HG03103 (cell line): ENCODE measurements at regions not wholly inside any gene's neighbourhood (a gene's known extent, or its start where the extent isn't known, plus 50 kb on each side); places are given as distances from the start of the nearest gene placed in this dataset.
"Not testable (repeated sequence)": the region's sequence is repeated elsewhere in the genome, so short reads cannot be mapped to it uniquely, and the experiment has no call there.

Source experiments
- ATAC-seq: cut with Tn5 transposase; IDR thresholded peaks from one replicate; pipeline ENCODE4 v1.9.1; 2021; ENCODE audit warnings: low read depth; ENCODE audit not compliant: unreplicated experiment

DNA sequence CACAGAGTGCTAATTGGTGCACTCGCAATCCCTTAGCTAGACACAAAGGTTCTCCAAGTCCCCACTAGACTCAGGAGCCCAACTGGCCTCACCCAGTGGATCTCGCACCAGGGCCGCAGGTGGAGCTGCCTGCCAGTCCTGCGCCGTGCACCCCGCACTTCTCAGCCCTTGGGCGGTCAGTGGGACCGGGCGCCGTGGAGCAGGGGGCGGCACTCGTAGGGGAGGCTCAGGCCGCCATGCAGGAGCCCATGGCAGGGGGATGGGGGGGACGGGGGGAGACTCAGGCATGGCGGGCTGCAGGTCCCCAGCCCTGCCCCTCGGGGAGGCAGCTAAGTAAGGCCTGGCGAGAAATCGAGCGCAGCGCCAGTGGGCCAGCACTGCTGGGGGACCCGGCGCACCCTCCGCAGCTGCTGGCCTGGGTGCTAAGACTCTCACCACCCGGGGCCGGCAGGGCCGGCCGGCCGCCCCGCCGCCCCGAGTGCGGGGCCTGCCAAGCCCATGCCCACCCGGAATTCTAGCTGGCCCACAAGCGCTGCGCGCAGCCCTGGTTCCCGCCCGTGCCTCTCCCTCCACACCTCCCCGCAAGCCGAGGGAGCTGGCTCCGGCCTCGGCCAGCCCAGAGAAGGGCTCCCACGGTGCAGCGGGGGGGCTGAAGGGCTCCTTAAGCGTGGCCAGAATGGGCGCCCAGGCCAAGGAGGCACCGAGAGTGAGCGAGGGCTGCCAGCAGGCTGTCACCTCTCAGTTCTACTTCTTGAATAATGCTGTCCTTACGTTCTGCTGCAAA, 258.2 kb downstream of the GALC start:
- not testable (repeated sequence) for ATAC-seq

DNA sequence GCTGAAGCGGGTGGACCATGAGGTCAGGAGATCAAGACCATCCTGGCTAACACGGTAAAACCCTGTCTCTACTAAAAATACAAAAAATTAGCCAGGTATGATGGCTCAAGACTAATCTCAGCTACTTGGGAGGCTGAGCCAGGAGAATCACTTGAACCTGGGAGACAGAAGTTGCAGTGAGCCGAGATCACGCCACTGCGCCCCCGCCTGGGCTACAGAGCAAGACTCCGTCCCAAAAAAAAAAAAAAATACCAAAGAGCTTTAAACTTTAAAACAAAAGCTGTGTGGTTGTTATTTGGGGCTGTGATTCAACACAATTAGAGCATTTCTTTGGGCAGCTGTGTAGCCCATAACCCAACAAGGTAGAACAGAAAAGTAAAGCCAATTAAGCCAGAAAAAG, 259.9 kb downstream of the GALC start:
- ATAC-seq = not testable (repeated sequence)

DNA sequence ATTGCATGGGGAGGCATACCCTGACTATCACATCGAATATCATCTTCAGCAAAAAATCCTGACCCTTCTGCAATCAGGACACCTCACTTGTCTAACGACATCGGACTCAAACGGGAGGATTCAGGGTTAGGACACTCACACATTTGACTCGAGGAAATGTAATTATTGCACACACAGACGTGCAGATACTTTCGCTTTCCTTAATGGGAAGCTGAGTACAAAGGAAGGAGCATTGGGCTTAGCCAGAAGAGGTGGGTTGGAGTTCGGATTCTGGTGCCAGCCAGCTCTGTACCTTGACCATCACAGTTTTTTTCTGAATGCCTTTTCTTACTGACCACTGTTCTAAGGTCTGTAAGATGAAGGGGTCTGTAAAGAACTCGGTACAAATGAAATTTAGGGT, 260.4 kb downstream of the GALC start:
- no peak for ATAC-seq

DNA sequence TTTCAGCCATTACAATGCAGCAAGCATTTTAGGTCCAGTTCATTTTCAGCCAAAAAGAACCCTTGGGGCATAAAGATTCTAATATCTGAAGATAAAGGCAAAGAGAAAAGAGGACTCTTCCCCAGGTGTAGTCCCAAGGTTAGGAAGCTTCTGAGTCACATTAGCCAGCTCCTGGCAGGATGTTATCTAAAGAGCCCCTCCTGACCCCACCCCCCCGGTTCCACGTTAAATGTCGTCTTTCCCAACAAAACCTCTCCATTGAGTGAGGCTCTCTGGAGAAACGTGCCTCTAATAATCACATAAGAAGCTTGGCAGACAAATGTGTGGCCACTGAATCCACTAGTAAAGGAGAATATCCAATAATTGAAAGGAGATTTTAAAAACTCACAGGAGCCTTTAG, 267.7 kb downstream of the GALC start:
- no peak for ATAC-seq

DNA sequence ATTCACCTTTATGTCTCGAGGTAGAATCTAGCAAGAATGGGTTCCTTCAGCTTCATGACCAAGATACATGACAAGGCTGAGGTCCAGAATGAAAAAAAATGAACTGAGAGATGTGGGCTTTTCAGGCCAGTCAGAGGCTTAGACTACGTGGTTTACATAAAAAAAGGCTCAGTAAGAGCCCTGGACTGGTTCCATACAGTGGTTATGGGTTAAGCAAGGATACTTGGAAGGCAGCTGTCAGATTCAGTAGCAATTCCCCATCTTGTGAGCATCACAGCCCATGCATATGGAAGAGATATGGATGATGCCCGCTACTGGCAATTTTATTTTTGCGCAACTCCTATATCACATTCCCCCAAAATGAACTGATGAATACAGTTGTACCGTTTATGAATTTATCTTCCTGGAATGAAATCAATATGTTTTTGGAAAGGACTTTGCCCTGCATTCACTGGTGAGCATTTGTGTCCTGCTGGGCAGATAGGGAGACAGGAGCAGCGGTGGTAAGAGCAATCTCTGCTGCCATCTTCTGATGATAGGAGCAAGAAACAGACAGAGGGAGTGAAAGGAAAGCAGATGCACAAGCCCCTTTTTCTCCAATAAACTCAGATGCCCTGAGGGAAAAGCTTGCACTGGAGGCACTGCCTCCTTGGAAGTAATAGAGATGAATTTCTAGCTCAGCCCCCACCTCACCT, 280.4 kb downstream of the GALC start:
- no peak for ATAC-seq

DNA sequence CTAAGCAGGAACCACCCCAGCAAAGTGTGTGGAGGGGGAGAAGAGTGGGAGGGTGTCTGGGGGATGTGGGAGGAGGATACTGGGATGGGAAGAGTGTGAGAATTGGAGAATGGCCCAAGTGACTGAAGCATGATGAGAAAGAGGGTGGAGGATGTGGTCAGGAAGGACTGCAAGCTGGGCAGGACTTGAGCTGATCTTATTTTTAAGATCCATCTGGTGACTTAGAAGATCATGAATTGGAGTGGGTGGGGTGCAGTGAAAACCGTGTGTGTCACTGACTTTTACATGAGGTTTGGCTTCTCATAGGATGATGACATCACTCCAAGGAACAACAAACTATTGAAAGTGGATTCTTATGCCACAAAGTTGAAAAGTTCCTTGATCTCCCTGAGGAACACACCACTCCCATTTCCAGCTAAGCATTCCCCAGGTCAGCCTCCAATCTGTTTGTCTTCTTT, 287.5 kb downstream of the GALC start:
- no peak for ATAC-seq

DNA sequence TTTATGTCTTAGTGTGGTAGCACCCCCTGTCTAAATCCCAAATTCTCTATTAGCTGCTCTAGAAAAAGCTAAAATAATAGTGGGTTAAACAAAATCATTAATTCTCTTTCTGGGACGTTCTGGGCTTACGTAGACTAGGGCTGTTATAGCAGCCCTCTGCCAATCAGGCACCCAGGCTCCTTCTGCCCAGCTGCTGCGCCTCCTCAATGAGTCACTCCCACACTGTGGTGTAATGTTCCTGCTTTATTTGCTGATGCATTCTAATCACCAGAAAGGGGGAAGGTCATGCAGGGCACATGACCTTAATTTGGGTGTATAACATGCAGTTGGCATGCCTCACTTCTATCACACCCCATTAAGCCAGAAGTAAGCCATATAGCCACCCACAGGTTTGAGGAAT, 294.5 kb downstream of the GALC start:
- no peak for ATAC-seq

DNA sequence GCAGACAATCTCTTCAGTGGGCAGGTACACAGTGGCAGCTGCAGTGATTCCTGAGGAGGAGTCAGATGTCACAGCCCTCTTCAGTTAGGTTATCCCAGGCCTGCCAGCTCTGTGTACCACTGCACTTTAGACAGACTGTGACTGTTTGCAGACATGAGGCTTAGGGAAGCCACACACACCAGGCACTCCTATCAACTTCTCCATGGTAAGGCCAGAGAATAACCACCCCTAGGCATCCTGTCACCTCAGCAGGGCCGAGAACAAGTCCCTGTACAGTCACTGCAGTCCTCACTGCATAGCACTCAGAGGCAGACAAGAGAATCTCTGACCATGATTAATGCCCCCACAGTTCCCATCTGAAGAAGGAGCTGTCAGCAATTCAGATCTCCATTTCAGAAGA, 296.5 kb downstream of the GALC start:
- no peak for ATAC-seq

DNA sequence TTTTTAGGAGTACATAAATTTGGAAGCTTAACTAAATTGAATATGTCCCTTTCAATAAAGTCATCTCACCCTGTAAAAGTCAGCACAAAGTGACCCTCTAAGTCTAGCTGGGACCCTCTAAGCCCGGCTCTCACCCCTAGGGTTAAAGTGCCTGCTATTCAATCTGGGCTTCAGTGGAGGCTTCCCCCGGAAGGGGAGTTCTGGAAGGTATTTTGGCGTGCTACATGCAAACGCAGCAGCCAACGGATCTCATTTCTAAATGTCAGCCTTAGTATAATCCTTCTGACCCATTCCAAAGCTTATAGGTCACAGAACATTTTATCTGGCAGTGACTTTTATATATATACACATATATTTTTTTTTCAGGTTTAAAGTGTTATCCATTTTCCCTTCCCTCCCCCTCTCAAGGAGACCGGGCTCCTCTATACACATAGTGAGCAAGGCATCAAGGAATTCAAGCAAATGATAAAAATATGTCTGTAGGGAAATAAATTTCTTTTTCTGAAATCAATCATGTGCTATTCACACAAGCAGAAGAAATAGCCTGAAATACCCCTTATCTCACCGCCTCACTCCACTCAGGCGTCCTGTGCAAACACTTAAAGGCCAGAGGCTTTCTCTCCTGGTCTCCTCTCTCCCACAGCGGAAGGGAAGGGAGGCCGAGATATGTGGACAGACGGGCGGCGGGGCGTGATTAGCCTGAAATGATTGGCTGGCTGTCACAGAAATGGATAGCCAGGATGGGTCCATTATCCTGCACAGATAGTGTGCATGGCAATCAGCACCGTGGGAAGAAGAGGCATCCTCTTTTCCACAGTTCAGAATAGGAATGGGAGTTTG, 301.7 kb downstream of the GALC start:
- ATAC-seq = no peak

DNA sequence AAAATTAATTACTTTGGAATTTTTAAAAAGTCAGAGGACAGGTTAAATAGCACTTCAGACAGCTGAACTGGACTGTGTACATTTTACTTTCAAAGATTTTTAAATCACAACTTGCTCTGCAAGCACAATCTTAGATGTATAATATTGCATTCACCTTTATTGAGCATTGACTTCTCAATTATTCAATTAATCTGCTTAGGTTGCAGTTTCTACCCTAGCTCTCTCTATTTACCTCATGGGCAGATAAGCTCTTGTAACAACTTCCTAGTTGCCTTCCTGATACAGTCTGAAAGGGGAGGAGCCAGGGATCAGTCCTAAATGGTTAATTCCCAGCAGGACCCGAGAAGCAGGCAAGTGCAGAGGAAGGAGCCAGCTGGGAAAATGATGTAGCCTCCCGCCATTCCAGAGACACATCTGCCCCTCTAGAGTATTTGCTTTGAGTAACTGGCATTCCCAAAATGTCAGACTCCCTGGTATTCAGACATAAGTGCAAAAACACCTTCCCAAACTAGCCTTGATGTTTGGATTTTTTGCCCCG, 302.8 kb downstream of the GALC start:
- ATAC-seq = no peak

DNA sequence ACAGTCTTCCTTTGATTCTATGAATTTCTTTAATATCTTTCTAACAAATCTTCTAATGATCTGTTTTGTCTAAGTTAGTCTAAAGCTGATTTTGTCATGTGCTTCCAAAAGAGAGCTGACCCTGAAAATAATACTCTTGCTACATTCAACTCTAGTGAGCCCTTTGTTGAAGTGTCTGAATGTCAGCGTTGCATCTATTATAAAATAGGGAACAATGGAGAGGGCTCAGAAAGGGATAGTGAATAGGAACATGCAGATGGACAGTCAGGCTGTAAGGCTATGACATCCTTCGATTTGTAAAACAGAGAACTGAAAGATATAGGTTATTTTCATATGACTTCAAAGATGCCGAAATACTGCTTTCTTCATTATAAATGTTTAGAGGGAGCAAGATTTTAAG, 304.5 kb downstream of the GALC start:
- no peak for ATAC-seq

DNA sequence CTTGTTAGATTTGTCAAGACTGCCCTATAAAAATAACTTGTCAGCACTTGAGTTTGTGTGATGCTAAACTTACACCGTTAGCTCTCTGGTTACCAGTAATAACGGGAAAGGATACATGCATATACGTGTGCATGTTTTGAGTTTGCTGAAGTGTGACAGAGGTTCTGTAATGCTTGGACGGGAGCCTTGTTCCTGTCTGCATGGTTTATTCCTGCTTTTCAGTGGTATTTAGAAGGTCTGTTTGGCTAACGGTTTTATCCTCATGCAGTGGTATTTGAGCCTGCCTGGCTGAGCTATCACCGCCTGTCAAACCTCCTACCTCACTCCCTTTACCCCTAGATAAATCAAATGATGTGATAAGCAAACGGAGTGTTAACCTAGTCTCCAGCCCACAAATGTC, 305.6 kb downstream of the GALC start:
- no peak for ATAC-seq

DNA sequence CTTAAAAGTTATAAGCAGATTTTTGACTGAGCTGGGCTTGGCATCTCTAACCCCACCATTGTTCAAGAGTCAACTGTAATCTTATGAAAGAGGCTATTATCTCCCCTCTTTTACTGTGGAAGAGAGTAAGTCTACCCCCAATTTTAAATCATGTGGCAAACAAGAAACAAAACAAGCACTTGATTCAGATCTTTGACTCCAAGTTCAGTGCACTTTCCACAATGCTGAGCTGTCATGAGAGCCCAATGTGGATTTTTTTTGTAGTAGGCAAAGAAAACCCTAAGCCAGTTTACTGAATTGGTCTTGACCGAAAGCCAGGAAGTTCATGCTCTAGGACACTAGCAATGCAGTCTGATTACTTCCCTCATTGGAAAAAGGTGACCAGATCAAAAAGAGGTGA, 306.2 kb downstream of the GALC start:
- ATAC-seq = no peak

DNA sequence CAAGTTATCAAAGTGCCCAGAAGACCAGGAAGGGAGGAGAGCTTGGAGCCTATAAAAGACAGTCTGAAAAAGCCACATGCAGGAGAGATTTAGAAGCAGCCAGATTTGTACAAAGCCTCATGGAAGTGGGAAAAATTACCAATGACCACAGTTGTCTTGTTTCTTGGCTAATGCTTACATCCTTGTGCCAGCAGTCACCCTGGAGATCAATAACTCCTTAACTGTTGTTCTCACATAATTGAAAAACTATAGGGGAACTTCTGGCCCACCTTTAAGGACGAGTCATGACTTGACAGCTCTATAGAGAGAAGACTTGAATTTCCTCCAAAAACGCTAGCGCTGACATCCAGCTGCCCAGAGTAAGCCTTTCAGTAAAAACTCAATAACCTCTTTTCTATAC, 313.1 kb downstream of the GALC start:
- no peak for ATAC-seq

DNA sequence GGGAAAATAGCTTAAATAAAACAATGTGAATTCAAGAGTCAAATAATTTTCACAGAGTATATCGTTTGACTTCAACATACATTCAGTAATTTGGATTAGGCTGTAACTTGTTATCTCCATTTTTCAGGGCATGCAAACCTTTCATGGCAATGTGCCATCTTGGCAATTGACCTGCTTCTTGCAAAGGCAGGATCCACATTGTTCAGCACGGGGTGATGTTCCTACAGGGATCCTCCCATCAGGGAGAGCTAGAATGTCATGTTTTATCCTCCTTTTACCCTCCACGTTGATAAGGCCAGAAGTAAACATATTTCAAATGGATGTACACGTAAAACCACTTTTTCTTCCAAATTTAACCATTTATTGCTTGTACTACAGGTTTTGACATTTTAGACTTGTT, 314.4 kb downstream of the GALC start:
- no peak for ATAC-seq

DNA sequence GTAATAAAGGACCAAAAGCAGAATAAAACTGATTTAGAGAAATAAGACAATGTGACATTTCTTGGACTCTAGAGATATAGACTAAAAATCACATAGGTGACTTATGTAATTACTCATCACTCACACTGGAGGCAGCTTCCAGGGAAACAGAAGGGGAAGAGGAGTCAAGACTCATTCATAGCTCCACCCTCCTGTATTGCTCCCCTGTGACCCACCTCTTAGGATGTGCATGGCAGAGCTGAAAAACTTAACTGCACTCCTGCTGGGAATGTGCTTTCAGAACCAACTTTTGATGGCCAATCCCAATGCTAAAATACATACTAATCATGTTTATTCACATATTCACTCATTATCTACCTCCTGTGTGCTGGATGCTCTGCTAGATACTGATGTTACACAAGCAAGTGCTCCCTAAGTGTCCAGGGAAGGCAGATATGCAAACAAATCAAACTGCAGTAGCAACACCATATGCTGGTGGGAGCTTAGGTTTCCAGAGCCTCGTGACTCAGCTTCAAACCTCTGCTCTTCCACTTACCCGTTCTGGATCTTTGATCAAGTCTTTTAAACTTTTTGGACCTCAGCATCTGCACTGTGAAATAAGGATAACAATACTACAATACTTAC, 316.1 kb downstream of the GALC start:
- no peak for ATAC-seq

DNA sequence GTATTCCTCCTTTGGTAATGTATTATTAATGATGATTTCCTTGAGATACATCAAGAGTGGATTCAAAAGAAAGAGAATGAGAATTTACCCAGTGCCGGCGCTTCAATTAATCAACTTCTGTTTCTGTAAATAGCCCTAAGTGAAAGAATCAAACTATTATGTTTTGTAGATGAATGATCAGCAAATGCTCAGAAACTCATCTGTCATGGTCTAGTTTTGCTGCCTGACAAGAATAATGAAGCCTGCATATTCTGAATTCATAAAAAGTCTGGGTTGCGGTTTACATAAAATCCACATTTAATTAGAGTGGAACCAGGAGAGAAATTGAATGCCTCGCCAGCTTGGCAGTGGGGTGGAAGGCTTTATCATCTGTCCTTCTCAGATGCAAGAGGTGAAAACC, 325.3 kb downstream of the GALC start:
- no peak for ATAC-seq

DNA sequence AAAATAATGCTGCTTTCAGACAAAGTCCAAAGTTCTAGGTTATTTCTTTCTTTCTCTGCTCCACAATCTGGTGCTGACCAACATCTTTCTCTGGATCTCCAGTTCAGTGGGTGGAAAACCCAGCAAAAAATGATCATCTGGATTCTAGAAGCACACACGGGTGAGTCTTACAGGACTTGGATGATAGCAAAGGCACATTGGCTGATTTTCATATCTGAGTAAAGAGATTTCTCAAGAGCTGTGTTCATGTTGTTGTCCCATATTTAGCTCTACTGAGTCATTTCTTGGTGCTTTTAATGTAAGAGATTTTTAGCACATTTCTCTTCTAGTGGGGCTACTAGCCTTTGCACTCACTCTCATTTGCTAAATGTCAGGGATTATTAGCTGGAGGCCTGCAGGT, 336.7 kb downstream of the GALC start:
- ATAC-seq = no peak

DNA sequence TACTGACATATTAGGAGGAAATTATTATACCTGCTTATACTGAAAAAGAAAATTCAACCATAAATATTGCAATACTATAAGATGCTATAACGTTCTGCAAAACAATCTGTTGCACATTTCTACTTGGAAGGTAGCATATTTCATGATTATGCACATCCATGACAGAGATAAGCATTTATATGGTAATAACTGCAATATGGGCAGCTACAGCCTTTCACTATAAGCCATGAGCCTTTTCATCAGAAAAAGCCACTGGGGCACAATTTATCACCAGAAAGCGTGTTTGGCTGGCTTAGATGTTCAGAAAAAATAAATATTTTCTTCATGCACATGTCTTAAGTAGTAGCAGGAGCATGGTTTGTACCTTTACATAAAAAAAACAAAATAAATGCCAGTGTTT, 340.7 kb downstream of the GALC start:
- no peak for ATAC-seq

DNA sequence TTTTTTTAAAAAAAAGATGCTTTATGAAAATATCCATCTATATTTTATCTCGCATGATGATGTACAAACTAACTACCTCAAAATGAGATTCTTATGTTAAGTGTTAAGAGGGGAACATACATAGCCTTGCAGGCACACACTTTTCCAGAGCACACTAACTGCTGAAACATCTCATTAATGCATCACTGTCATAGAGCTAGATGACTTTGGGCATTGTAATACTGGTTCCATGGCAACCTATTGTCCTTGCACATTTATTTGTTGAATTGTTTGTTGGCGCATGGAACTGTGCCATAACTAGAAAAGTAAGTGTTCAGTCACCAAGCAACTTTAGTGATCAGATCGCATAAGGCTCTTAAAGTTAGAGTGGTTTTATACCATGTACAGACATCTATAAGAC, 348.3 kb downstream of the GALC start:
- no peak for ATAC-seq

DNA sequence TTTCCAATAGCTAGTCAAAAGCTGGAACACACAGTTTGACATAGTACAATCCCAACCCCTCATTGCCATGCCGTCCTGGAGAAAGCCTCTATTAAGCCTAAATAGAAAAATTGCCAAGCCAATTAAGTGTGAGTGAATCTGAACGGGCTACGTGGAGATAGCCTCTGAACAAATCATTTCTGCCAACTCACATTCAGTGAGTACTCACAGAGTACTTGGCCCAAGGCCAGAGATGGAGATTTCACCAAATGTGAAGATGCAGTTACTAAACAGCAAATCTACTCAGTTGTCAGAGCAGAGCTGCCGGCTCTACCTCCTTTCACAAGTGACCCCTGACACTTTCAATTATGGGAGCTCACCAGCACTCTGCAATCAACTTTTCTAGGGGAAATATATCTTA, 350.0 kb downstream of the GALC start:
- ATAC-seq = no peak
